ENCODE measurements at regions not wholly inside any gene's neighbourhood (a gene's known extent, or its start where the extent isn't known, plus 50 kb on each side); places are given as distances from the start of the nearest gene placed in this dataset.

- TF ChIP-seq EP300 (IDR thresholded peaks at IDR 0.05) (no peak), POLR2A (IDR thresholded peaks at IDR 0.05) (no peak), CTCF (IDR thresholded peaks at IDR 0.05) (no peak), POLR2AphosphoS5 (IDR thresholded peaks at IDR 0.05) (no peak)
Measured at GRCh38 chr3:5666455-5666854, 478.9 kb downstream of the EDEM1 start.

All from stomach (tissue), 4 donors.